ENCODE measurements at regions not wholly inside any gene's neighbourhood (a gene's known extent, or its start where the extent isn't known, plus 50 kb on each side); places are given as distances from the start of the nearest gene placed in this dataset.

GRCh38 chr1:47582891-47583608, 145.2 kb downstream of the FOXD2 start:
- Histone ChIP-seq H3K36me3 (replicated peaks; ENCODE audit: control insufficient read depth, insufficient read depth, low read length) (no peaks in the 10 kb centered on the region), H3K4me3 (ENCODE audit: insufficient read depth, low read depth, low read length) (no peak overlapping the region), H3K27me3 (ENCODE audit: control insufficient read depth, insufficient read depth, low read length) (no peaks in the 10 kb centered on the region)
- peak; percentile 52 for DNase-seq

GRCh38 chr1:47584249-47584648, 146.4 kb downstream of the FOXD2 start:
- Histone ChIP-seq H3K4me3 (ENCODE audit: insufficient read depth, low read depth, low read length) (no peak overlapping the region), H3K36me3 (replicated peaks; ENCODE audit: control insufficient read depth, insufficient read depth, low read length) (no peaks in the 10 kb centered on the region), H3K27me3 (ENCODE audit: control insufficient read depth, insufficient read depth, low read length) (peaks cover 2% of the 10 kb centered on the region; the same call in 1 of the 2 replicates)
- DNase-seq: peak; percentile 5

GRCh38 chr1:47585141-47585902, 147.5 kb downstream of the FOXD2 start:
- DNase-seq: peak; percentile 18
- Histone ChIP-seq H3K27me3 (ENCODE audit: control insufficient read depth, insufficient read depth, low read length) (peaks cover 2% of the 10 kb centered on the region; the same call in 1 of the 2 replicates), H3K4me3 (ENCODE audit: insufficient read depth, low read depth, low read length) (no peak overlapping the region), H3K36me3 (replicated peaks; ENCODE audit: control insufficient read depth, insufficient read depth, low read length) (no peaks in the 10 kb centered on the region)

- Histone ChIP-seq H3K27me3 (ENCODE audit: control insufficient read depth, insufficient read depth, low read length) (peaks cover 16% of the 10 kb centered on the region), H3K4me3 (ENCODE audit: insufficient read depth, low read depth, low read length) (no peak overlapping the region), H3K36me3 (replicated peaks; ENCODE audit: control insufficient read depth, insufficient read depth, low read length) (no peaks in the 10 kb centered on the region)
- no peak for DNase-seq
Measured at GRCh38 chr1:47587891-47588582, 150.2 kb downstream of the FOXD2 start.

GRCh38 chr1:47590523-47591225, 152.8 kb downstream of the FOXD2 start:
- Histone ChIP-seq H3K4me3 (ENCODE audit: insufficient read depth, low read depth, low read length) (no peak overlapping the region), H3K36me3 (replicated peaks; ENCODE audit: control insufficient read depth, insufficient read depth, low read length) (no peaks in the 10 kb centered on the region), H3K27me3 (ENCODE audit: control insufficient read depth, insufficient read depth, low read length) (peaks cover 35% of the 10 kb centered on the region)
- no peak for DNase-seq

- H3K4me3 ChIP-seq (ENCODE audit: insufficient read depth, low read depth, low read length): no peak overlapping the region
- no peak for DNase-seq
- H3K36me3 ChIP-seq (replicated peaks; ENCODE audit: control insufficient read depth, insufficient read depth, low read length): no peaks in the 10 kb centered on the region
- H3K27me3 ChIP-seq (ENCODE audit: control insufficient read depth, insufficient read depth, low read length): peaks cover 35% of the 10 kb centered on the region
Measured at GRCh38 chr1:47591801-47592200, 154.0 kb downstream of the FOXD2 start.

- DNase-seq: peak; percentile 49
Measured at GRCh38 chr1:47592296-47593012, 154.6 kb downstream of the FOXD2 start.

GRCh38 chr1:47593013-47593568, 155.2 kb downstream of the FOXD2 start:
- Histone ChIP-seq H3K36me3 (replicated peaks; ENCODE audit: control insufficient read depth, insufficient read depth, low read length) (no peaks in the 10 kb centered on the region), H3K27me3 (ENCODE audit: control insufficient read depth, insufficient read depth, low read length) (peaks cover 35% of the 10 kb centered on the region), H3K4me3 (ENCODE audit: insufficient read depth, low read depth, low read length) (peak overlapping the region; percentile 34)
- peak; percentile 82 for DNase-seq

More at GRCh38 chr1:47592296-47593012, 154.6 kb downstream of the FOXD2 start:
- peak overlapping the region; percentile 34; the same call in 1 of the 2 replicates for H3K4me3 ChIP-seq (ENCODE audit: insufficient read depth, low read depth, low read length)
- H3K36me3 ChIP-seq (replicated peaks; ENCODE audit: control insufficient read depth, insufficient read depth, low read length): no peaks in the 10 kb centered on the region
- H3K27me3 ChIP-seq (ENCODE audit: control insufficient read depth, insufficient read depth, low read length): peaks cover 35% of the 10 kb centered on the region

GRCh38 chr1:47593598-47594285, 155.9 kb downstream of the FOXD2 start:
- Histone ChIP-seq H3K4me3 (ENCODE audit: insufficient read depth, low read depth, low read length) (peak overlapping the region; percentile 34), H3K27me3 (ENCODE audit: control insufficient read depth, insufficient read depth, low read length) (peaks cover 35% of the 10 kb centered on the region), H3K36me3 (replicated peaks; ENCODE audit: control insufficient read depth, insufficient read depth, low read length) (no peaks in the 10 kb centered on the region)
- peak; percentile 53 for DNase-seq

- peaks cover 33% of the 10 kb centered on the region for H3K27me3 ChIP-seq (ENCODE audit: control insufficient read depth, insufficient read depth, low read length)
- DNase-seq: no peak
- H3K4me3 ChIP-seq (ENCODE audit: insufficient read depth, low read depth, low read length): no peak overlapping the region
- H3K36me3 ChIP-seq (replicated peaks; ENCODE audit: control insufficient read depth, insufficient read depth, low read length): no peaks in the 10 kb centered on the region
Measured at GRCh38 chr1:47594627-47595026, 156.8 kb downstream of the FOXD2 start.

GRCh38 chr1:47596328-47596727, 158.5 kb downstream of the FOXD2 start:
- Histone ChIP-seq H3K36me3 (replicated peaks; ENCODE audit: control insufficient read depth, insufficient read depth, low read length) (no peaks in the 10 kb centered on the region), H3K27me3 (ENCODE audit: control insufficient read depth, insufficient read depth, low read length) (peaks cover 33% of the 10 kb centered on the region), H3K4me3 (ENCODE audit: insufficient read depth, low read depth, low read length) (no peak overlapping the region)
- DNase-seq: no peak

- DNase-seq: no peak
- Histone ChIP-seq H3K4me3 (ENCODE audit: insufficient read depth, low read depth, low read length) (no peak overlapping the region), H3K36me3 (replicated peaks; ENCODE audit: control insufficient read depth, insufficient read depth, low read length) (no peaks in the 10 kb centered on the region), H3K27me3 (ENCODE audit: control insufficient read depth, insufficient read depth, low read length) (peaks cover 16% of the 10 kb centered on the region)
Measured at GRCh38 chr1:47598357-47598756, 160.5 kb downstream of the FOXD2 start.

- peaks cover 2% of the 10 kb centered on the region for H3K27me3 ChIP-seq (ENCODE audit: control insufficient read depth, insufficient read depth, low read length)
- no peak for DNase-seq
- H3K36me3 ChIP-seq (replicated peaks; ENCODE audit: control insufficient read depth, insufficient read depth, low read length): no peaks in the 10 kb centered on the region
- H3K4me3 ChIP-seq (ENCODE audit: insufficient read depth, low read depth, low read length): no peak overlapping the region
Measured at GRCh38 chr1:47599777-47600176, 161.9 kb downstream of the FOXD2 start.
